HG03159 (cell line): ENCODE measurements at regions not wholly inside any gene's neighbourhood (a gene's known extent, or its start where the extent isn't known, plus 50 kb on each side); places are given as distances from the start of the nearest gene placed in this dataset.
"Not testable (repeated sequence)": the region's sequence is repeated elsewhere in the genome, so short reads cannot be mapped to it uniquely, and the experiment has no call there.

Experiments
- ATAC-seq: cut with Tn5 transposase; IDR thresholded peaks from one replicate; pipeline ENCODE4 v1.9.1; 2021; ENCODE audit warnings: mild to moderate bottlenecking, moderate library complexity; ENCODE audit not compliant: unreplicated experiment

GRCh38 chr2:111439237-111439636 lies 318.5 kb downstream of the BCL2L11 start:
- not testable (repeated sequence) for ATAC-seq

GRCh38 chr2:111441614-111442013 lies 320.9 kb downstream of the BCL2L11 start:
- ATAC-seq, result not testable (repeated sequence)

GRCh38 chr2:111442767-111443454 lies 322.2 kb downstream of the BCL2L11 start:
- ATAC-seq, result not testable (repeated sequence)

GRCh38 chr2:111444516-111444915 lies 323.8 kb downstream of the BCL2L11 start:
- not testable (repeated sequence) for ATAC-seq

- not testable (repeated sequence) for ATAC-seq
Observed at GRCh38 chr2:111445191-111445929, 324.6 kb downstream of the BCL2L11 start.

GRCh38 chr2:111445941-111446340 lies 325.2 kb downstream of the BCL2L11 start:
- not testable (repeated sequence) for ATAC-seq

- not testable (repeated sequence) for ATAC-seq
Observed at GRCh38 chr2:111447482-111447881, 326.8 kb downstream of the BCL2L11 start.

GRCh38 chr2:111448796-111449195 lies 328.1 kb downstream of the BCL2L11 start:
- not testable (repeated sequence) for ATAC-seq

GRCh38 chr2:111450526-111450925 lies 329.8 kb downstream of the BCL2L11 start:
- ATAC-seq, result not testable (repeated sequence)

- ATAC-seq, result not testable (repeated sequence)
Observed at GRCh38 chr2:111451692-111452199, 331.0 kb downstream of the BCL2L11 start.

GRCh38 chr2:111452208-111452607 lies 331.5 kb downstream of the BCL2L11 start:
- ATAC-seq, result not testable (repeated sequence)

- not testable (repeated sequence) for ATAC-seq
Observed at GRCh38 chr2:111453308-111453707, 332.6 kb downstream of the BCL2L11 start.

- ATAC-seq, result not testable (repeated sequence)
Observed at GRCh38 chr2:111453816-111454215, 333.1 kb downstream of the BCL2L11 start.

- ATAC-seq, result not testable (repeated sequence)
Observed at GRCh38 chr2:111454404-111454803, 333.7 kb downstream of the BCL2L11 start.

GRCh38 chr2:111455016-111456015 lies 334.6 kb downstream of the BCL2L11 start:
- ATAC-seq, result not testable (repeated sequence)

- not testable (repeated sequence) for ATAC-seq
Observed at GRCh38 chr2:111457191-111457590, 336.5 kb downstream of the BCL2L11 start.

GRCh38 chr2:111460901-111461300 lies 340.2 kb downstream of the BCL2L11 start:
- ATAC-seq, result not testable (repeated sequence)

GRCh38 chr2:111461831-111462230 lies 341.1 kb downstream of the BCL2L11 start:
- not testable (repeated sequence) for ATAC-seq

GRCh38 chr2:111462572-111462971 lies 341.9 kb downstream of the BCL2L11 start:
- not testable (repeated sequence) for ATAC-seq

- ATAC-seq, result not testable (repeated sequence)
Observed at GRCh38 chr2:111463238-111463848, 342.6 kb downstream of the BCL2L11 start.
